ENCODE measurements at regions not wholly inside any gene's neighbourhood (a gene's known extent, or its start where the extent isn't known, plus 50 kb on each side); places are given as distances from the start of the nearest gene placed in this dataset.
"Not testable (repeated sequence)": the region's sequence is repeated elsewhere in the genome, so short reads cannot be mapped to it uniquely, and the experiment has no call there.

- H3K4me3 ChIP-seq (ENCODE audit: severe bottlenecking), result no peak overlapping the region
- no peaks in the 10 kb centered on the region for H3K36me3 ChIP-seq (ENCODE audit: low read depth)
- DNase-seq (ENCODE audit: low spot score) (no peak), ATAC-seq (ENCODE audit: low read depth) (no peak)
- H3K4me1 ChIP-seq (ENCODE audit: insufficient read depth, poor library complexity, severe bottlenecking), result no peaks in the 10 kb centered on the region
- H3K9me3 ChIP-seq (ENCODE audit: severe bottlenecking), result no peaks in the 10 kb centered on the region
- no peak overlapping the region for H3K27ac ChIP-seq (ENCODE audit: poor library complexity, severe bottlenecking)
- no peaks in the 10 kb centered on the region for H3K27me3 ChIP-seq (ENCODE audit: insufficient read depth, poor library complexity, severe bottlenecking)
- no peak for TF ChIP-seq CTCF (IDR thresholded peaks at IDR 0.05; ENCODE audit: poor library complexity, severe bottlenecking)
Observed at GRCh38 chr2:64251497-64252250, 107.5 kb upstream of the PELI1 start.

GRCh38 chr2:64252251-64252978 is 108.2 kb upstream of the PELI1 start:
- not testable (repeated sequence) for ATAC-seq (ENCODE audit: low read depth); H3K36me3 ChIP-seq (ENCODE audit: low read depth); H3K9me3 ChIP-seq (ENCODE audit: severe bottlenecking); H3K27me3 ChIP-seq (ENCODE audit: insufficient read depth, poor library complexity, severe bottlenecking); H3K4me1 ChIP-seq (ENCODE audit: insufficient read depth, poor library complexity, severe bottlenecking); H3K4me3 ChIP-seq (ENCODE audit: severe bottlenecking); DNase-seq (ENCODE audit: low spot score); H3K27ac ChIP-seq (ENCODE audit: poor library complexity, severe bottlenecking)

- ATAC-seq (ENCODE audit: low read depth); H3K27ac ChIP-seq (ENCODE audit: poor library complexity, severe bottlenecking); H3K36me3 ChIP-seq (ENCODE audit: low read depth); H3K4me3 ChIP-seq (ENCODE audit: severe bottlenecking); H3K9me3 ChIP-seq (ENCODE audit: severe bottlenecking); H3K27me3 ChIP-seq (ENCODE audit: insufficient read depth, poor library complexity, severe bottlenecking); H3K4me1 ChIP-seq (ENCODE audit: insufficient read depth, poor library complexity, severe bottlenecking); DNase-seq (ENCODE audit: low spot score): not testable (repeated sequence)
Observed at GRCh38 chr2:64253421-64253820, 109.2 kb upstream of the PELI1 start.

DNA sequence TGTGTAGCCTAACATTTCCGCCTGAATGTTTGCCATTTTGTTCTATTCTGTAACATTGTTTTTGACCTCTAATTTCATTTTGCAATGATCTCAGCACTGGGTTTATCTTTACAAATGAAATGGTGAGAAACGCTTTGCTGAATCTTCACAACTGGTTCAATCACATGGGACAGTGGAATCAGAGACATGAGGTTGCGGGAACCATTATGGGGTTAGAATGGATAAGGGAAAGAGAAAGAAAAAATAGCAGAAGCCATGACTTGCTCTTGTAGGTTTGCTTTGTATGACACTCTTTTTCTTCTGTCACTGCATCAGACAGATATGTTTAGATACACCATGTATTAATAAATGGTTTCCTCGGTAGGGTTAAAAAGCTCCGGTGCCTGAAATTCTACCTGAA is 114.3 kb upstream of the PELI1 start:
- DNase-seq (ENCODE audit: low spot score) (no peak), ATAC-seq (ENCODE audit: low read depth) (no peak)
- Histone ChIP-seq H3K27me3 (ENCODE audit: insufficient read depth, poor library complexity, severe bottlenecking) (no peaks in the 10 kb centered on the region), H3K9me3 (ENCODE audit: severe bottlenecking) (no peaks in the 10 kb centered on the region), H3K36me3 (ENCODE audit: low read depth) (no peaks in the 10 kb centered on the region), H3K4me3 (ENCODE audit: severe bottlenecking) (no peak overlapping the region), H3K4me1 (ENCODE audit: insufficient read depth, poor library complexity, severe bottlenecking) (peaks cover 18% of the 10 kb centered on the region), H3K27ac (ENCODE audit: poor library complexity, severe bottlenecking) (no peak overlapping the region)
- TF ChIP-seq CTCF (IDR thresholded peaks at IDR 0.05; ENCODE audit: poor library complexity, severe bottlenecking), result no peak

- Histone ChIP-seq H3K4me3 (ENCODE audit: severe bottlenecking) (no peak overlapping the region), H3K27me3 (ENCODE audit: insufficient read depth, poor library complexity, severe bottlenecking) (no peaks in the 10 kb centered on the region), H3K9me3 (ENCODE audit: severe bottlenecking) (no peaks in the 10 kb centered on the region), H3K4me1 (ENCODE audit: insufficient read depth, poor library complexity, severe bottlenecking) (peaks cover 24% of the 10 kb centered on the region), H3K36me3 (ENCODE audit: low read depth) (no peaks in the 10 kb centered on the region), H3K27ac (ENCODE audit: poor library complexity, severe bottlenecking) (no peak overlapping the region)
- ATAC-seq (ENCODE audit: low read depth) (no peak), DNase-seq (ENCODE audit: low spot score) (no peak)
- no peak for TF ChIP-seq CTCF (IDR thresholded peaks at IDR 0.05; ENCODE audit: poor library complexity, severe bottlenecking)
Observed at GRCh38 chr2:64259312-64259711, 115.1 kb upstream of the PELI1 start.
